Iris pigment epithelial cell (primary cell): ENCODE measurements at regions not wholly inside any gene's neighbourhood (a gene's known extent, or its start where the extent isn't known, plus 50 kb on each side); places are given as distances from the start of the nearest gene placed in this dataset.
"Not testable (repeated sequence)": the region's sequence is repeated elsewhere in the genome, so short reads cannot be mapped to it uniquely, and the experiment has no call there.

Experiments
- DNase-seq: peaks from one replicate; pipeline ENCODE4 v3.0.0-alpha.2; 2011; ENCODE audit warnings: low read depth

GRCh38 chr9:119758241-119758640 is 389.0 kb upstream of the BRINP1 start:
- DNase-seq, result no peak

DNA sequence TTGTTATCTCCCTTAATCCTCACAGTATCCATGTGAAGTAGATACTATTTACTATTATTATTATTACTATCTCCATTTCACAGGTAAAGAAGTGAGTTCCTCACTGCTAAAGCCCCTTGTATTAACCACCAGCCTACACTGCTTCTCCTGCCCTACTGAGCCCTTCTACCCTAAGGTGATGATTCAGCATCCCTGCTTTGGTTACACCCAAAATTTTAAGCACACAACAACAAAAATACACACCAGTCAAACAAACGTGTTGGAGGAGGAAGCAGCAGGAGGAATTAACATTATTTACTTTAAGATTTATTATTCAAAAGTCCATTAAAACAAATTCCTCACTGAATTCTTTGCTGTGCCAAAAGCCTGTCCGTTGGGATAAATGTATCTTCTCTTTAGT is 370.2 kb upstream of the BRINP1 start:
- DNase-seq, result no peak

GRCh38 chr9:119736491-119737454 is 367.5 kb upstream of the BRINP1 start:
- DNase-seq, result no peak

GRCh38 chr9:119727988-119728387 is 358.8 kb upstream of the BRINP1 start:
- no peak for DNase-seq

DNA sequence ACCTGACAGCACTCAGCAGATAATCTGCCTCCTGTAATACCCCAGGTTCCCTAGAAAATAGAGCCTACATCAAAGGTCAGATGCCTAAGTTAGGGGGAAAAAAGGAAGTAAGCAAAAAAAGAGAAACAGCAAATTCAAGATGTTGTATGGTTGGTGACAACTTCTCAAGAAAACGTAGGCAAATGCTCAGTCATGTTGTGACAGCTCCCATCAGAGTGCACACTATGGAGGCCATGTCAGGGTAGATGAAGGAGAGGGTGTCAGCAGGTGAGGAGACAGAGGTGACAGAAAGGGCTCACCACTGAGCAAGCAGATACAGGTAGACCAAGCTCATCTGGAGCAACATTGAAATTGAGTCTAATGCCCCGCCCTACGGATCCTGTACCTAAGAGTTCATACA is 356.8 kb upstream of the BRINP1 start:
- no peak for DNase-seq

DNA sequence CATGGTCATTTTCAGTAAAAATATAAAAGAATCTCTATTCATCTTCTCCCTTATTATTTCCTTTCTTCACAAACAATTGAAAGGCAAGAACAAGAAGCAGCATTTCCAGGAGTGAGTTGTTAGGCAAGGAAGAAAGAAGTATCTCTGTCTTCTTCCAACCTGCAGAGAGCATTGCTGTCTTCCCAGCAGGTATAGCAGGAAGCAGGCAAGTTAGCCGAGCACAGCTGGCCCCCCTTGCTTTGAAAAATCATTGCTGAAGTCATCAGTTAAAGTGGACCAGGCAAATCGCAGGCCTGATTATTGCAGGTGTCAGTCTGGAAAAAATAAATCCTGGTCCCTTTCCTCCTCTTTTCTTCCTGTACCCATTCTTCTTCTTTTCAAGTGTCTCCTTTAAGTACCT is 353.1 kb upstream of the BRINP1 start:
- no peak for DNase-seq

- no peak for DNase-seq
These were observed 343.1 kb upstream of the BRINP1 start for GRCh38 chr9:119712325-119712724.

DNA sequence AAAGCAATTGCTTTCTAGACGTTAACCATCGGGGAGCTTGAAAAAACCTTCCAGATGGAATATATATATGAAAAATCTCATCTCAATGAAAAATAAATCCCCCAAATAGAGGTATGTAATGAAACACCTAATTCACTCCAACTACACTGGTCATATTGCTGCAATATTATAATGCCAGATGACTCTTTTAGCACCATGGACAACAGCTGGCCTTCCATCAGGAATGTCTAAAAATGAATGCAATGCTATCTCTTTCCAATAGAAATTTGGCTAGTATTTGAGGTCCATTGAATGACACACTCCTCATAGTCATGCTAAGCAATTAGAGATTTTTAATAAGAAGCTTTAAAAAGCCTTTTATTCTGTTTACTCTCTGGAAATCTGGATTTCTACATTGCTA is 340.2 kb upstream of the BRINP1 start:
- DNase-seq, result no peak

DNA sequence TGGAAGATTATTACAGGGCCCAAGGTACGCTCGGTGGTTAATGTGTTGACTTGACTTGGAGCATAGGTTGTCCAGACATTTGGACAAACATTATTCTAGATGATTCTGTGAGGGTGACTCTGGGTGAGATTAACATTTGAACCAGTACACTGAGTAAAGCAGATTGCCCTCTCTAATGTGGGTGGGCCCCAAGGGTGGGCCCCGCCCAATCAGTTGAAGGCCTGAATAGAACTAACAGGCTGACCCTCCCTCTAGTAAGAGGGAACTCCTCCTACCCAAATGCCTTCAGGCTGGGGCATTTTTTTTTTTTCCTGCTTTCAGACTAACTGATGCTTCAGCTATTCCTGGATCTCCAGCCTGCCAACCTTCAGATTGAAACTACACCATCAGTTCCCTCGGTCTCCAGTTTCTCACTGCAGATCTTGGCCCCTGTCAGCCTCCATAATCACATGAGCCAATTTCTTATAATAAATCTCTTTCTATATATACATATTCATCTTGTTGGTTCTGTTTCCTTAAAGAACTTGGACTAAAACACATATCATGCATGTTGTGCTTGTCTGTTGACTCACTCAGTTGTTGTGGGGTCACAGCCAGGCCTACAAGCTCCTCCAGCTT is 338.1 kb upstream of the BRINP1 start:
- no peak for DNase-seq

DNA sequence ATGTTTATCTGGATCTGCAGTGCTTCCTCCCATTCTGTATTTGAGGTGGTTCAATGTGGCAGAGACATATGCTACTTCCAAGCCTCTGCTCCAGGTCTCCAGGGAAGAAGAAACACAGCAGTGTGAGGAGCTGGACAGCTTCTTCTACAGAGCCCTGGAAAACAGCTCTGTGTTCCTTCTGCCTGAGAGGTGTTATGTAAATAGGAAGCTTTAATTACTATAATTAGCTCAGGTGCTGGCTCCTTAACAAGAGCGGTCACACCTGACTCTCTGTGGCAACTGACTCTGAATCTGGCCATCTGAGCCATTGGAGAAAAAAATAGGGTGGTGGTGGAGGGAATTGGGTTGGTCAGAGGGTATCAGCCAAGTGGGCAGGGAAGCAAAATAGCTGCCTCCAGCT is 332.4 kb upstream of the BRINP1 start:
- no peak for DNase-seq

- DNase-seq, result no peak
These were observed 329.3 kb upstream of the BRINP1 start for GRCh38 chr9:119698535-119698934.

GRCh38 chr9:119697996-119698395 is 328.8 kb upstream of the BRINP1 start:
- no peak for DNase-seq

GRCh38 chr9:119689879-119690278 is 320.6 kb upstream of the BRINP1 start:
- no peak for DNase-seq

DNA sequence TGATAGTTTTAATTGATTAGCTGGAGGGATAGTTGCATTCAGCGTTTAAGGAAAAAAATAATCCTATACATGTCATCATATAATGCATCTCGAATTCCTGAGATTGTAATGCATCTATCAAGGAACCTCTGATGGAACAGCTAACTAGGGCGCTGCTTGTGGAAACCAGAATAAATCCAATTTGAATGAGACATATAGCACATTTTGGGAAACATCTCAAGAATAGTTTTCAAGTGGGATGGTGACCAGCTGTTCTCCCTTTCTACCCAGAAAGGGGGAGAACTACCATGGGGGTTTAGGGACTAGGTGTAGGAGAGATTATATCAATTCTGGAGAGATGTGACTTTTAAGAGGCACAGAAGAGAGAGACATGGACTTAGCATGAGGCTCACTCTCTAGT is 319.3 kb upstream of the BRINP1 start:
- no peak for DNase-seq

GRCh38 chr9:119677811-119678505 is 308.7 kb upstream of the BRINP1 start:
- no peak for DNase-seq

GRCh38 chr9:119675951-119676350 is 306.7 kb upstream of the BRINP1 start:
- no peak for DNase-seq

- DNase-seq, result not testable (repeated sequence)
These were observed 303.5 kb upstream of the BRINP1 start for GRCh38 chr9:119672763-119673162.

DNA sequence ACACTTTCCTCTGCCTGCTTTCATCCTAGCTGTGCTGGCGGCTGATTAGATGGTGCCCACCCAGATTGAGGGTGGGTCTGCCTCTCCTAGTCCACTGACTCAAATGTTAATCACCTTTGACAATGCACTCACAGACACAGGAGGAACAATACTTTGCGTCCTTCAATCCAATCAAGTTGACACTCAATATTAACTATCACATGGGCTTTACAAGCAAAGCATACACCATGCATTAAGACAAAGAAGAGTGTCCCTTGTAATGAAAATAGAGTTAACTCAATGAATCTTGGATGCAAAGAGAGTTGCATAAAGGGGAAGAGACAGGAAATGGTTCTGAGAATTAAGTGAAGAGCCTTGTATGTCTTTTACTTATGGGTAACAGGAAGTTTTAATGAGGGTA is 298.7 kb upstream of the BRINP1 start:
- no peak for DNase-seq

GRCh38 chr9:119667163-119667562 is 297.9 kb upstream of the BRINP1 start:
- no peak for DNase-seq

GRCh38 chr9:119662329-119662728 is 293.1 kb upstream of the BRINP1 start:
- DNase-seq, result no peak

- no peak for DNase-seq
These were observed 283.7 kb upstream of the BRINP1 start for GRCh38 chr9:119652931-119653330.

DNA sequence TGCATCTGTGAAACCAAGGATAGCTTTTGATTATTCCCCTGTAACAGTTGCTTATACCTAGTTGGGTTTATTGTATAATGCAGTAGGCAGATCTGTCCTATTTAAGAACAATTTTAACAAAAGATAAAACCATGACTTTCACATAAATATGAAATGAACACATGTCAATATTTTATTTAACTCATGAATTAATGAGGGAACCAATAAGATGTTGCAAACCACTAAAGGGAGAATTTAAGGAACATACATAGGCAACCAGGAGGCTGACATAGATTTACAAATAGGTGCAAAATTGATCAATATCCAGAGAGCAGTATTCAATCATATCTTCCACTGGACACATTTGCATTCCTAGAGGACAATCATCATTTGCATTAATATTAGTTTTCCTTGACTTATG is 280.0 kb upstream of the BRINP1 start:
- no peak for DNase-seq
